Thyroid gland (tissue), 4 donors: ENCODE measurements at regions not wholly inside any gene's neighbourhood (a gene's known extent, or its start where the extent isn't known, plus 50 kb on each side); places are given as distances from the start of the nearest gene placed in this dataset.

Experiments
- CTCF ChIP-seq, 6 experiments: fragments of 200-600 bp in 3 of 6; fragments of 450-650 bp in 3 of 6; sonication (generic) in 3 of 6; IDR thresholded peaks; one replicate each; pipeline ENCODE4 v1.5.1; 2016 to 2019; ENCODE audit warnings: antibody characterized with exemption in 6 of 6, mild to moderate bottlenecking in 2 of 6, inconsistent platforms in 1 of 6, moderate library complexity in 1 of 6
- POLR2A ChIP-seq, 2 donors: fragments of 450-650 bp; IDR thresholded peaks; one replicate each; pipeline ENCODE4 v1.6.1; 2017; ENCODE audit warnings: antibody characterized with exemption in 2 of 2, mild to moderate bottlenecking in 2 of 2, moderate library complexity in 1 of 2

GRCh38 chr3:28867836-28868235, 413.0 kb upstream of the RBMS3 start:
- TF ChIP-seq CTCF (IDR thresholded peaks at IDR 0.05) (no peak), POLR2A (IDR thresholded peaks at IDR 0.05) (no peak)
